B cell (primary cell): ENCODE measurements at regions not wholly inside any gene's neighbourhood (a gene's known extent, or its start where the extent isn't known, plus 50 kb on each side); places are given as distances from the start of the nearest gene placed in this dataset.

ENCODE experiments used
- EZH2 ChIP-seq: IDR thresholded peaks from 2 replicates; pipeline ENCODE4 v1.6.1; 2012; ENCODE audit warnings: borderline replicate concordance, low read depth, mild to moderate bottlenecking, moderate library complexity, low read length; ENCODE audit not compliant: insufficient read depth, poor library complexity, severe bottlenecking
- TF ChIP-seq, protein P1 (sequence below): fragments of 200-600 bp; IDR thresholded peaks from one replicate; pipeline ENCODE4 v1.8.0; 2022; ENCODE audit warnings: antibody characterized with exemption, mild to moderate bottlenecking

- TF ChIP-seq, protein P1, sequence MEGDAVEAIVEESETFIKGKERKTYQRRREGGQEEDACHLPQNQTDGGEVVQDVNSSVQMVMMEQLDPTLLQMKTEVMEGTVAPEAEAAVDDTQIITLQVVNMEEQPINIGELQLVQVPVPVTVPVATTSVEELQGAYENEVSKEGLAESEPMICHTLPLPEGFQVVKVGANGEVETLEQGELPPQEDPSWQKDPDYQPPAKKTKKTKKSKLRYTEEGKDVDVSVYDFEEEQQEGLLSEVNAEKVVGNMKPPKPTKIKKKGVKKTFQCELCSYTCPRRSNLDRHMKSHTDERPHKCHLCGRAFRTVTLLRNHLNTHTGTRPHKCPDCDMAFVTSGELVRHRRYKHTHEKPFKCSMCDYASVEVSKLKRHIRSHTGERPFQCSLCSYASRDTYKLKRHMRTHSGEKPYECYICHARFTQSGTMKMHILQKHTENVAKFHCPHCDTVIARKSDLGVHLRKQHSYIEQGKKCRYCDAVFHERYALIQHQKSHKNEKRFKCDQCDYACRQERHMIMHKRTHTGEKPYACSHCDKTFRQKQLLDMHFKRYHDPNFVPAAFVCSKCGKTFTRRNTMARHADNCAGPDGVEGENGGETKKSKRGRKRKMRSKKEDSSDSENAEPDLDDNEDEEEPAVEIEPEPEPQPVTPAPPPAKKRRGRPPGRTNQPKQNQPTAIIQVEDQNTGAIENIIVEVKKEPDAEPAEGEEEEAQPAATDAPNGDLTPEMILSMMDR: no peak
- no peak for TF ChIP-seq EZH2
These were observed 554.4 kb upstream of the LRRTM1 start for GRCh38 chr2:80858965-80859364.
